Stimulated activated naive CD4-positive, alpha-beta T cell (primary cell): ENCODE measurements at regions not wholly inside any gene's neighbourhood (a gene's known extent, or its start where the extent isn't known, plus 50 kb on each side); places are given as distances from the start of the nearest gene placed in this dataset.
"Not testable (repeated sequence)": the region's sequence is repeated elsewhere in the genome, so short reads cannot be mapped to it uniquely, and the experiment has no call there.

ENCODE experiments used
- DNase-seq, 6 experiments: peaks; one replicate each; lab custom pipeline; 2025; lab: John Stamatoyannopoulos, UW

- DNase-seq, result not testable (repeated sequence)
Measured at GRCh38 chr20:50448625-50449403, 61.4 kb upstream of the PTPN1 start.

- no peak for DNase-seq
Measured at GRCh38 chr20:50449738-50450492, 60.3 kb upstream of the PTPN1 start.

GRCh38 chr20:50450493-50450826 is 59.7 kb upstream of the PTPN1 start:
- DNase-seq, result no peak

GRCh38 chr20:50450881-50451752 is 59.1 kb upstream of the PTPN1 start:
- no peak for DNase-seq

- not testable (repeated sequence) for DNase-seq
Measured at GRCh38 chr20:50451792-50452425, 58.3 kb upstream of the PTPN1 start.

GRCh38 chr20:50453533-50454244 is 56.5 kb upstream of the PTPN1 start:
- no peak for DNase-seq

- DNase-seq, result not testable (repeated sequence)
Measured at GRCh38 chr20:50455245-50455644, 54.9 kb upstream of the PTPN1 start.

- no peak for DNase-seq
Measured at GRCh38 chr20:50455656-50456451, 54.3 kb upstream of the PTPN1 start.

- no peak for DNase-seq
Measured at GRCh38 chr20:50456452-50457324, 53.5 kb upstream of the PTPN1 start.

- no peak for DNase-seq
Measured at GRCh38 chr20:50459124-50459918, 50.9 kb upstream of the PTPN1 start.

GRCh38 chr20:50460115-50460607 is 50.0 kb upstream of the PTPN1 start:
- no peak for DNase-seq
